Aorta (tissue), 5 donors: ENCODE measurements at regions not wholly inside any gene's neighbourhood (a gene's known extent, or its start where the extent isn't known, plus 50 kb on each side); places are given as distances from the start of the nearest gene placed in this dataset.

ENCODE experiments used
- ATAC-seq: fragments of 200-7000 bp; cut with Tn5 transposase; one replicate; pipeline ENCODE4 v1.9.1; 2022; ENCODE audit warnings: moderate library complexity; ENCODE audit not compliant: low FRiP score
- DNase-seq, 2 donors: peaks; one replicate each; pipeline ENCODE4 v3.0.0-alpha.2; 2020
- H3K27ac ChIP-seq, 2 donors: one replicate each; pipeline ENCODE4 v1.5.1; 2013; ENCODE audit warnings: low read length in 2 of 2, mild to moderate bottlenecking in 2 of 2, moderate library complexity in 2 of 2, control low read depth in 1 of 2, inconsistent platforms in 1 of 2, low read depth in 1 of 2
- H3K27me3 ChIP-seq, 2 donors: one replicate each; pipeline ENCODE4 v1.6.1; 2013; ENCODE audit warnings: control low read depth in 1 of 2, low read length in 1 of 2, mild to moderate bottlenecking in 1 of 2, moderate library complexity in 1 of 2; ENCODE audit not compliant: insufficient read depth in 2 of 2, control insufficient read depth in 1 of 2
- H3K36me3 ChIP-seq, 2 donors: one replicate each; pipeline ENCODE4 v1.6.1; 2013; ENCODE audit warnings: control low read depth in 1 of 2, low read length in 1 of 2, mild to moderate bottlenecking in 1 of 2; ENCODE audit not compliant: insufficient read depth in 2 of 2, control insufficient read depth in 1 of 2
- H3K4me1 ChIP-seq, 2 donors: one replicate each; pipeline ENCODE4 v1.6.1; 2013; ENCODE audit warnings: low read length in 2 of 2, control low read depth in 1 of 2, mild to moderate bottlenecking in 1 of 2, moderate library complexity in 1 of 2; ENCODE audit not compliant: insufficient read depth in 2 of 2, control insufficient read depth in 1 of 2
- H3K4me3 ChIP-seq, 2 donors: one replicate each; pipeline ENCODE4 v1.5.1; 2013; ENCODE audit warnings: low read length in 2 of 2, control low read depth in 1 of 2, mild to moderate bottlenecking in 1 of 2
- H3K9me3 ChIP-seq: one replicate; pipeline ENCODE4 v1.6.1; 2013; ENCODE audit warnings: mild to moderate bottlenecking, low read length; ENCODE audit not compliant: control insufficient read depth
- WGBS, 2 donors: extraction: QIAGEN DNeasy Blood & Tissue Kit; methylation state at CpG; one replicate each; pipeline ENCODE4 v1.1.7; 2013; 5-methylcytosine and 5-hydroxymethylcytosine counted together
- intact Hi-C, 2 donors: fragments of 100-400 bp; cut with DNase I; formaldehyde crosslinking; loops; one replicate each; pipeline versions ENCODE4 v1.14.2 to v1.15.0; 2022
- donor health status: healthy with polysubstance abuse.
- donor health status: Bipolar disorder and iron deficiency.
- donor health status: DM: no; HTN: no; CAD: no.
- donor health status: DM: no; HTN: no; CAD: no.
- donor health status: DM: yes; HTN: yes; CAD: no.

GRCh38 chr19:31223740-31224534, 125.3 kb downstream of the TSHZ3 start:
- Histone ChIP-seq H3K36me3 (no peaks in the 10 kb centered on the region), H3K27me3 (no peaks in the 10 kb centered on the region), H3K27ac (no peak overlapping the region), H3K4me1 (no peaks in the 10 kb centered on the region), H3K9me3 (no peaks in the 10 kb centered on the region), H3K4me3 (no peak overlapping the region)
- intact Hi-C loops = no loop called here
- WGBS, 2 donors = 29 to 39% methylated on average over 9 of the region's 9 CpGs
- no peak for DNase-seq
- no peak for ATAC-seq

GRCh38 chr19:31220540-31220939, 128.7 kb downstream of the TSHZ3 start:
- H3K36me3 ChIP-seq = no peaks in the 10 kb centered on the region
- intact Hi-C loops = no loop called here
- H3K4me3 ChIP-seq = no peak overlapping the region
- WGBS, 2 donors = 58 to 65% methylated on average over 2 of the region's 2 CpGs
- no peaks in the 10 kb centered on the region for H3K9me3 ChIP-seq
- no peak overlapping the region for H3K27ac ChIP-seq
- no peaks in the 10 kb centered on the region for H3K27me3 ChIP-seq
- ATAC-seq (no peak), DNase-seq (no peak)
- H3K4me1 ChIP-seq = no peaks in the 10 kb centered on the region

GRCh38 chr19:31214997-31215396, 134.2 kb downstream of the TSHZ3 start:
- no peak overlapping the region for H3K4me3 ChIP-seq
- no peaks in the 10 kb centered on the region for H3K27me3 ChIP-seq
- DNase-seq = no peak
- WGBS, 2 donors = 80 to 87% methylated on average over 2 of the region's 2 CpGs
- ATAC-seq = no peak
- H3K36me3 ChIP-seq = no peaks in the 10 kb centered on the region
- no peak overlapping the region for H3K27ac ChIP-seq
- no peaks in the 10 kb centered on the region for H3K9me3 ChIP-seq
- H3K4me1 ChIP-seq = no peaks in the 10 kb centered on the region
- intact Hi-C loops = no loop called here

- Histone ChIP-seq H3K27ac (no peak overlapping the region), H3K4me3 (no peak overlapping the region), H3K36me3 (no peaks in the 10 kb centered on the region), H3K27me3 (no peaks in the 10 kb centered on the region), H3K4me1 (no peaks in the 10 kb centered on the region), H3K9me3 (no peaks in the 10 kb centered on the region)
- peak; percentile 62 for ATAC-seq
- intact Hi-C loops = no loop called here
- peak; percentile 76 to 91 for DNase-seq
- WGBS, 2 donors = 42 to 48% methylated on average over 9 of the region's 9 CpGs
Observed at GRCh38 chr19:31214086-31214485, 135.2 kb downstream of the TSHZ3 start.

- ATAC-seq = no peak
- H3K9me3 ChIP-seq = no peaks in the 10 kb centered on the region
- no peak overlapping the region for H3K4me3 ChIP-seq
- DNase-seq = no peak
- 78 to 83% methylated on average over 3 of the region's 3 CpGs for WGBS, 2 donors
- intact Hi-C loops = no loop called here
- H3K27me3 ChIP-seq = no peaks in the 10 kb centered on the region
- no peak overlapping the region for H3K27ac ChIP-seq
- H3K4me1 ChIP-seq = no peaks in the 10 kb centered on the region
- no peaks in the 10 kb centered on the region for H3K36me3 ChIP-seq
Observed at GRCh38 chr19:31211088-31211487, 138.1 kb downstream of the TSHZ3 start.

- WGBS, 2 donors = 81 to 94% methylated on average over 2 of the region's 2 CpGs
- intact Hi-C loops = no loop called here
- no peak for ATAC-seq
Observed at GRCh38 chr19:31205887-31206518, 143.2 kb downstream of the TSHZ3 start.

GRCh38 chr19:31204115-31204514, 145.1 kb downstream of the TSHZ3 start:
- ATAC-seq (no peak), DNase-seq (no peak)
- H3K4me1 ChIP-seq = no peaks in the 10 kb centered on the region
- intact Hi-C loops = no loop called here
- H3K36me3 ChIP-seq = no peaks in the 10 kb centered on the region
- no peaks in the 10 kb centered on the region for H3K9me3 ChIP-seq
- 59 to 69% methylated on average over 1 of the region's 1 CpG for WGBS, 2 donors
- H3K27ac ChIP-seq = no peak overlapping the region
- H3K27me3 ChIP-seq = no peaks in the 10 kb centered on the region
- H3K4me3 ChIP-seq = no peak overlapping the region

More at GRCh38 chr19:31205887-31206518, 143.2 kb downstream of the TSHZ3 start:
- DNase-seq = no peak
- H3K27me3 ChIP-seq = no peaks in the 10 kb centered on the region
- no peaks in the 10 kb centered on the region for H3K9me3 ChIP-seq
- H3K4me3 ChIP-seq = no peak overlapping the region
- H3K4me1 ChIP-seq = no peaks in the 10 kb centered on the region
- no peaks in the 10 kb centered on the region for H3K36me3 ChIP-seq
- no peak overlapping the region for H3K27ac ChIP-seq

- Histone ChIP-seq H3K27ac (no peak overlapping the region), H3K27me3 (no peaks in the 10 kb centered on the region), H3K4me3 (no peak overlapping the region), H3K36me3 (no peaks in the 10 kb centered on the region), H3K9me3 (no peaks in the 10 kb centered on the region), H3K4me1 (no peaks in the 10 kb centered on the region)
- intact Hi-C loops = no loop called here
- no peak for ATAC-seq
- no peak for DNase-seq
- WGBS, 2 donors = 71 to 74% methylated on average over 2 of the region's 2 CpGs
Observed at GRCh38 chr19:31185261-31185660, 164.0 kb downstream of the TSHZ3 start.

- Histone ChIP-seq H3K9me3 (no peaks in the 10 kb centered on the region), H3K27ac (no peak overlapping the region), H3K27me3 (no peaks in the 10 kb centered on the region), H3K4me1 (no peaks in the 10 kb centered on the region), H3K4me3 (no peak overlapping the region), H3K36me3 (no peaks in the 10 kb centered on the region)
- no peak for DNase-seq
- WGBS, 2 donors = 70 to 83% methylated on average over 2 of the region's 2 CpGs
- ATAC-seq = no peak
- intact Hi-C loops = no loop called here
Observed at GRCh38 chr19:31181535-31181934, 167.7 kb downstream of the TSHZ3 start.
